ENCODE measurements at regions not wholly inside any gene's neighbourhood (a gene's known extent, or its start where the extent isn't known, plus 50 kb on each side); places are given as distances from the start of the nearest gene placed in this dataset.

- Mint-ChIP-seq H3K27ac (no peak overlapping the region), H3K27me3 (no peaks in the 10 kb centered on the region), H3K4me3 (no peak overlapping the region), H3K36me3 (ENCODE audit: insufficient read depth) (no peaks in the 10 kb centered on the region), H3K9me3 (no peaks in the 10 kb centered on the region), H3K4me1 (ENCODE audit: low read depth in 2 of 2) (no peaks in the 10 kb centered on the region)
- ATAC-seq (replicated peaks) (no peak), DNase-seq (no peak)
Measured at GRCh38 chr10:61163403-61163802, 219.4 kb upstream of the RHOBTB1 start.

- H3K4me1 Mint-ChIP-seq (ENCODE audit: low read depth in 2 of 2), result no peaks in the 10 kb centered on the region
- no peaks in the 10 kb centered on the region for H3K9me3 Mint-ChIP-seq
- ATAC-seq (replicated peaks) (no peak), DNase-seq (no peak)
- no peak overlapping the region for H3K4me3 Mint-ChIP-seq
- H3K27me3 Mint-ChIP-seq, result peaks cover 0 to 7% of the 10 kb centered on the region in 2 donors
- H3K27ac Mint-ChIP-seq, result no peak overlapping the region
- no peaks in the 10 kb centered on the region for H3K36me3 Mint-ChIP-seq (ENCODE audit: insufficient read depth)
Measured at GRCh38 chr10:61160253-61160652, 216.3 kb upstream of the RHOBTB1 start.

- Mint-ChIP-seq H3K9me3 (no peaks in the 10 kb centered on the region), H3K27me3 (peaks cover 0 to 7% of the 10 kb centered on the region in 2 donors), H3K36me3 (ENCODE audit: insufficient read depth) (no peaks in the 10 kb centered on the region), H3K27ac (no peak overlapping the region), H3K4me3 (no peak overlapping the region), H3K4me1 (ENCODE audit: low read depth in 2 of 2) (no peaks in the 10 kb centered on the region)
- DNase-seq (no peak), ATAC-seq (replicated peaks) (no peak)
Measured at GRCh38 chr10:61159253-61159652, 215.3 kb upstream of the RHOBTB1 start.

- DNase-seq, result no peak
- no peak for ATAC-seq (replicated peaks)
- H3K4me3 Mint-ChIP-seq, result no peak overlapping the region
- no peaks in the 10 kb centered on the region for H3K36me3 Mint-ChIP-seq (ENCODE audit: insufficient read depth)
- H3K27me3 Mint-ChIP-seq, result peaks cover 0 to 18% of the 10 kb centered on the region in 2 donors
- no peaks in the 10 kb centered on the region for H3K9me3 Mint-ChIP-seq
- no peak overlapping the region for H3K27ac Mint-ChIP-seq
- H3K4me1 Mint-ChIP-seq (ENCODE audit: low read depth in 2 of 2), result no peaks in the 10 kb centered on the region
Measured at GRCh38 chr10:61157182-61157581, 213.2 kb upstream of the RHOBTB1 start.

GRCh38 chr10:61153771-61154170 is 209.8 kb upstream of the RHOBTB1 start:
- no peaks in the 10 kb centered on the region for H3K9me3 Mint-ChIP-seq
- ATAC-seq (replicated peaks) (no peak), DNase-seq (no peak)
- no peaks in the 10 kb centered on the region for H3K4me1 Mint-ChIP-seq (ENCODE audit: low read depth in 2 of 2)
- H3K36me3 Mint-ChIP-seq (ENCODE audit: insufficient read depth), result no peaks in the 10 kb centered on the region
- no peak overlapping the region for H3K27ac Mint-ChIP-seq
- peaks cover 0 to 18% of the 10 kb centered on the region in 2 donors for H3K27me3 Mint-ChIP-seq
- no peak overlapping the region for H3K4me3 Mint-ChIP-seq

- no peak overlapping the region for H3K4me3 Mint-ChIP-seq
- H3K4me1 Mint-ChIP-seq (ENCODE audit: low read depth in 2 of 2), result no peaks in the 10 kb centered on the region
- H3K27me3 Mint-ChIP-seq, result peaks cover 9 to 26% of the 10 kb centered on the region in 2 donors
- H3K27ac Mint-ChIP-seq, result no peak overlapping the region
- H3K36me3 Mint-ChIP-seq (ENCODE audit: insufficient read depth), result no peaks in the 10 kb centered on the region
- no peaks in the 10 kb centered on the region for H3K9me3 Mint-ChIP-seq
- ATAC-seq (replicated peaks), result no peak
- DNase-seq, result no peak
Measured at GRCh38 chr10:61151059-61151458, 207.1 kb upstream of the RHOBTB1 start.

- ATAC-seq (replicated peaks), result no peak
Measured at GRCh38 chr10:61148451-61148850, 204.5 kb upstream of the RHOBTB1 start.

GRCh38 chr10:61142987-61143386 is 199.0 kb upstream of the RHOBTB1 start:
- H3K4me1 Mint-ChIP-seq (ENCODE audit: low read depth in 2 of 2), result no peaks in the 10 kb centered on the region
- H3K27ac Mint-ChIP-seq, result no peak overlapping the region
- no peak for DNase-seq
- no peak for ATAC-seq (replicated peaks)
- no peak overlapping the region for H3K4me3 Mint-ChIP-seq
- H3K36me3 Mint-ChIP-seq (ENCODE audit: insufficient read depth), result no peaks in the 10 kb centered on the region
- H3K9me3 Mint-ChIP-seq, result no peaks in the 10 kb centered on the region
- H3K27me3 Mint-ChIP-seq, result peaks cover 9 to 15% of the 10 kb centered on the region in 2 donors

More at GRCh38 chr10:61148451-61148850, 204.5 kb upstream of the RHOBTB1 start:
- H3K4me1 Mint-ChIP-seq (ENCODE audit: low read depth in 2 of 2), result no peaks in the 10 kb centered on the region
- no peaks in the 10 kb centered on the region for H3K36me3 Mint-ChIP-seq (ENCODE audit: insufficient read depth)
- no peak overlapping the region for H3K27ac Mint-ChIP-seq
- no peak for DNase-seq
- no peak overlapping the region for H3K4me3 Mint-ChIP-seq
- peaks cover 9 to 17% of the 10 kb centered on the region in 2 donors for H3K27me3 Mint-ChIP-seq
- H3K9me3 Mint-ChIP-seq, result no peaks in the 10 kb centered on the region

- no peak for ATAC-seq (replicated peaks)
Measured at GRCh38 chr10:61140765-61141392, 196.9 kb upstream of the RHOBTB1 start.

GRCh38 chr10:61139592-61139953 is 195.6 kb upstream of the RHOBTB1 start:
- Mint-ChIP-seq H3K27ac (no peak overlapping the region), H3K27me3 (peaks cover 0 to 11% of the 10 kb centered on the region in 2 donors), H3K9me3 (no peaks in the 10 kb centered on the region), H3K4me3 (no peak overlapping the region), H3K36me3 (ENCODE audit: insufficient read depth) (no peaks in the 10 kb centered on the region), H3K4me1 (ENCODE audit: low read depth in 2 of 2) (no peaks in the 10 kb centered on the region)
- ATAC-seq (replicated peaks), result no peak
- no peak for DNase-seq

More at GRCh38 chr10:61140765-61141392, 196.9 kb upstream of the RHOBTB1 start:
- Mint-ChIP-seq H3K27ac (no peak overlapping the region), H3K4me3 (no peak overlapping the region), H3K27me3 (peaks cover 0 to 10% of the 10 kb centered on the region in 2 donors), H3K9me3 (no peaks in the 10 kb centered on the region), H3K36me3 (ENCODE audit: insufficient read depth) (no peaks in the 10 kb centered on the region), H3K4me1 (ENCODE audit: low read depth in 2 of 2) (no peaks in the 10 kb centered on the region)
- DNase-seq, result no peak

- H3K4me1 Mint-ChIP-seq (ENCODE audit: low read depth in 2 of 2), result no peaks in the 10 kb centered on the region
- peaks cover 0 to 11% of the 10 kb centered on the region in 2 donors for H3K27me3 Mint-ChIP-seq
- DNase-seq, result no peak
- H3K27ac Mint-ChIP-seq, result no peak overlapping the region
- no peaks in the 10 kb centered on the region for H3K36me3 Mint-ChIP-seq (ENCODE audit: insufficient read depth)
- no peaks in the 10 kb centered on the region for H3K9me3 Mint-ChIP-seq
- no peak for ATAC-seq (replicated peaks)
- H3K4me3 Mint-ChIP-seq, result no peak overlapping the region
Measured at GRCh38 chr10:61138708-61139591, 195.0 kb upstream of the RHOBTB1 start.

- no peak overlapping the region for H3K27ac Mint-ChIP-seq
- H3K4me3 Mint-ChIP-seq, result no peak overlapping the region
- no peaks in the 10 kb centered on the region for H3K9me3 Mint-ChIP-seq
- no peaks in the 10 kb centered on the region for H3K4me1 Mint-ChIP-seq (ENCODE audit: low read depth in 2 of 2)
- H3K36me3 Mint-ChIP-seq (ENCODE audit: insufficient read depth), result no peaks in the 10 kb centered on the region
- ATAC-seq (replicated peaks) (no peak), DNase-seq (no peak)
- peaks cover 0 to 10% of the 10 kb centered on the region in 2 donors for H3K27me3 Mint-ChIP-seq
Measured at GRCh38 chr10:61136139-61136538, 192.2 kb upstream of the RHOBTB1 start.

GRCh38 chr10:61135276-61135721 is 191.3 kb upstream of the RHOBTB1 start:
- DNase-seq (no peak), ATAC-seq (replicated peaks) (no peak)
- Mint-ChIP-seq H3K27ac (no peak overlapping the region), H3K36me3 (ENCODE audit: insufficient read depth) (no peaks in the 10 kb centered on the region), H3K9me3 (no peaks in the 10 kb centered on the region), H3K27me3 (peaks cover 0 to 5% of the 10 kb centered on the region in 2 donors), H3K4me1 (ENCODE audit: low read depth in 2 of 2) (no peaks in the 10 kb centered on the region), H3K4me3 (no peak overlapping the region)

GRCh38 chr10:61130366-61130765 is 186.4 kb upstream of the RHOBTB1 start:
- no peak for ATAC-seq (replicated peaks)
- Mint-ChIP-seq H3K4me1 (ENCODE audit: low read depth in 2 of 2) (no peaks in the 10 kb centered on the region), H3K27ac (no peak overlapping the region), H3K36me3 (ENCODE audit: insufficient read depth) (no peaks in the 10 kb centered on the region), H3K9me3 (no peaks in the 10 kb centered on the region), H3K4me3 (no peak overlapping the region), H3K27me3 (peaks cover 0 to 10% of the 10 kb centered on the region in 2 donors)
- no peak for DNase-seq

Measured in effector memory CD8-positive, alpha-beta T cell (primary cell).